ENCODE measurements at regions not wholly inside any gene's neighbourhood (a gene's known extent, or its start where the extent isn't known, plus 50 kb on each side); places are given as distances from the start of the nearest gene placed in this dataset.
A peak's percentile ranks its signal among the peaks of the same experiment; 100 is the strongest.

- Histone ChIP-seq H3K4ac (ENCODE audit: low read depth, low read length) (no peak overlapping the region), H3K56ac (ENCODE audit: insufficient read length, low read depth, low read length) (no peak overlapping the region), H3K9ac (ENCODE audit: extremely low read depth, insufficient read length, low read length) (no peak overlapping the region), H2BK20ac (ENCODE audit: low read depth, low read length, poor library complexity, severe bottlenecking) (no peak overlapping the region), H3K18ac (ENCODE audit: insufficient read length, low read depth, low read length) (no peak overlapping the region), H3K79me2 (ENCODE audit: insufficient read depth, low read length) (no peaks in the 10 kb centered on the region), H3K4me2 (ENCODE audit: insufficient read depth, insufficient read length, low read length) (no peak overlapping the region), H2BK15ac (ENCODE audit: low read depth, low read length) (no peak overlapping the region), H3K27ac (ENCODE audit: insufficient read length, low read depth, low read length) (no peak overlapping the region), H2AFZ (ENCODE audit: low read length) (no peak overlapping the region), H4K91ac (ENCODE audit: insufficient read length, low read depth, low read length) (no peak overlapping the region), H2BK12ac (ENCODE audit: insufficient read length, low read depth, low read length) (no peak overlapping the region), H3K14ac (ENCODE audit: insufficient read depth, low read length) (no peak overlapping the region), H2BK5ac (ENCODE audit: insufficient read length, low read length) (no peak overlapping the region), H3K79me1 (ENCODE audit: insufficient read depth, low read depth, low read length, poor library complexity, severe bottlenecking) (no peaks in the 10 kb centered on the region), H3K23me2 (ENCODE audit: insufficient read length, low read depth, low read length, poor library complexity, severe bottlenecking) (no peaks in the 10 kb centered on the region), H3K27me3 (ENCODE audit: insufficient read depth, low read length) (no peaks in the 10 kb centered on the region), H3K4me1 (ENCODE audit: insufficient read depth, low read length) (no peaks in the 10 kb centered on the region), H4K20me1 (ENCODE audit: control insufficient read depth, insufficient read depth, insufficient read length) (no peaks in the 10 kb centered on the region), H2BK120ac (ENCODE audit: low read depth, low read length, poor library complexity, severe bottlenecking) (no peak overlapping the region), H4K5ac (ENCODE audit: insufficient read length, low read depth, low read length) (no peak overlapping the region), H2AK5ac (ENCODE audit: insufficient read length, low read length) (no peak overlapping the region), H4K8ac (replicated peaks; ENCODE audit: insufficient read length, low read depth, low read length) (no peak overlapping the region), H3K9me3 (ENCODE audit: control insufficient read depth, low read depth, low read length) (no peaks in the 10 kb centered on the region), H3K23ac (ENCODE audit: insufficient read length, low read depth, low read length) (no peak overlapping the region), H3T11ph (ENCODE audit: low read length) (no peak overlapping the region)
- Mint-ChIP-seq H3K36me3 (ENCODE audit: insufficient read depth in 1 of 3, low read depth in 3 of 3) (no peaks in the 10 kb centered on the region; a peak in 2 of 7 replicates), H3K9me3 (no peaks in the 10 kb centered on the region), H3K4me1 (peaks cover 9 to 18% of the 10 kb centered on the region in 2 experiments), H3K27me3 (ENCODE audit: low read depth) (no peaks in the 10 kb centered on the region; the same call in 1 of the 2 replicates), H3K27ac (peak overlapping the region in 2 of 3 experiments; percentile 4 to 17; a peak in 1 of 7 replicates), H3K4me3 (no peak overlapping the region)
- no peak for DNase-seq
- TF ChIP-seq CTCF (conservative IDR thresholded peaks at IDR 0.05): no peak
- WGBS (ENCODE audit: extremely low coverage, insufficient read length, low lambda C conversion rate): no CpG with 5 or more reads among the region's 3 CpGs
Measured at GRCh38 chr9:107593224-107593870, 103.8 kb upstream of the KLF4 start.
